HepG2 (cell line): ENCODE measurements at regions not wholly inside any gene's neighbourhood (a gene's known extent, or its start where the extent isn't known, plus 50 kb on each side); places are given as distances from the start of the nearest gene placed in this dataset.

Experiments
- CBX1 ChIP-seq: IDR thresholded peaks from one replicate; pipeline ENCODE4 v1.6.1; 2016; ENCODE audit warnings: antibody characterized with exemption, low read depth
- CC2D1A ChIP-seq: sonication (generic); formaldehyde crosslinking; IDR thresholded peaks from 2 replicates; pipeline ENCODE4 v1.8.1; 2023; ENCODE audit warnings: mild to moderate bottlenecking, missing genetic modification reagents
- ETS1 ChIP-seq: sonication (generic); formaldehyde crosslinking; IDR thresholded peaks from 2 replicates; pipeline ENCODE4 v1.4.0; 2020; ENCODE audit warnings: missing genetic modification reagents
- FOXK1 ChIP-seq: sonication (generic); formaldehyde crosslinking; IDR thresholded peaks from 2 replicates; pipeline ENCODE4 v1.4.0; 2020; ENCODE audit warnings: low read depth, missing genetic modification reagents, borderline replicate concordance
- FOXM1 ChIP-seq: sonication (generic); formaldehyde crosslinking; IDR thresholded peaks from 2 replicates; pipeline ENCODE4 v1.5.0; 2020; ENCODE audit warnings: missing genetic modification reagents
- HDAC2 ChIP-seq: sonication (generic); formaldehyde crosslinking; IDR thresholded peaks from 2 replicates; pipeline ENCODE4 v1.4.0; 2020; ENCODE audit warnings: missing genetic modification reagents
- HOXA9 ChIP-seq: sonication (generic); formaldehyde crosslinking; IDR thresholded peaks from 2 replicates; pipeline ENCODE4 v1.8.1; 2022; ENCODE audit warnings: missing genetic modification reagents, mild to moderate bottlenecking, moderate library complexity, borderline replicate concordance
- MXI1 ChIP-seq: IDR thresholded peaks from 3 replicates; pipeline ENCODE4 v1.6.1; 2012; ENCODE audit warnings: low read depth, low read length, inconsistent platforms, borderline replicate concordance
- TARDBP ChIP-seq: sonication (generic); formaldehyde crosslinking; IDR thresholded peaks from 2 replicates; pipeline ENCODE4 v1.8.0; 2022; ENCODE audit warnings: mild to moderate bottlenecking, missing genetic modification reagents

DNA sequence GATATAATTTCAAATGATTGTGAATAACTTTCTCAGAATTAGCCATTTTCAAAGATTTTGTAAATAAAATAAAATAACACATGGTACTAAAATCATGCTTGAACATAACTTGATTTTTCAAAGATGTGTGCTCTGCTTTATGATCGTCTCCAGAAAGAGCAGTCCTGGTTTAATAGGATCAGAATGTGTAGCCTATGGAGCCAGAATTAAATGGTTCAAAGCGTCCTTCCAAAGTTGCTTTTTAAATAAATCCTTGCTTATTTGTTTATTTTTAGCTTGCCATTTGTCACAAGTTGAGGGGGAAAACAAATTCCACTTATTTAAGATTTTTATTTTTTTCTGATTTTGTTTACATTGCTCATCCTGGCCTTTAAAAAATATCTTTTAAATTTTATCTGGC lies 123.7 kb upstream of the SPRED1 start:
- TF ChIP-seq CBX1 (no peak), HOXA9 (CRISPR knock-in tag) (no peak), TARDBP (no peak), CC2D1A (CRISPR knock-in tag) (no peak), MXI1 (no peak), HDAC2 (CRISPR knock-in tag) (no peak), ETS1 (CRISPR knock-in tag) (no peak), FOXK1 (no peak), FOXM1 (CRISPR knock-in tag) (no peak)
